ENCODE measurements at regions not wholly inside any gene's neighbourhood (a gene's known extent, or its start where the extent isn't known, plus 50 kb on each side); places are given as distances from the start of the nearest gene placed in this dataset.

- Histone ChIP-seq H3K9ac (ENCODE audit: low read depth, low read length, poor library complexity, severe bottlenecking) (no peak overlapping the region), H4K20me1 (ENCODE audit: insufficient read depth, low read length, poor library complexity, severe bottlenecking) (no peaks in the 10 kb centered on the region), H2AFZ (ENCODE audit: low read length) (no peak overlapping the region), H3K27me3 (ENCODE audit: insufficient read depth, low read length, poor library complexity, severe bottlenecking) (no peaks in the 10 kb centered on the region), H3K9me3 (ENCODE audit: insufficient read depth, low read depth, low read length) (no peaks in the 10 kb centered on the region), H3F3A (ENCODE audit: low read depth) (no peaks in the 10 kb centered on the region), H3K36me3 (ENCODE audit: insufficient read depth, low read length) (no peaks in the 10 kb centered on the region), H3K9me2 (replicated peaks; ENCODE audit: low read depth, low read length) (no peaks in the 10 kb centered on the region), H3K4me2 (ENCODE audit: low read depth, low read length, poor library complexity, severe bottlenecking) (no peak overlapping the region), H3K79me2 (ENCODE audit: insufficient read depth, low read length) (no peaks in the 10 kb centered on the region), H3K4me1 (ENCODE audit: insufficient read depth, low read length, poor library complexity, severe bottlenecking) (no peaks in the 10 kb centered on the region), H3K4me3 (ENCODE audit: low read length, poor library complexity, severe bottlenecking) (no peak overlapping the region)
- TF ChIP-seq, protein P1, sequence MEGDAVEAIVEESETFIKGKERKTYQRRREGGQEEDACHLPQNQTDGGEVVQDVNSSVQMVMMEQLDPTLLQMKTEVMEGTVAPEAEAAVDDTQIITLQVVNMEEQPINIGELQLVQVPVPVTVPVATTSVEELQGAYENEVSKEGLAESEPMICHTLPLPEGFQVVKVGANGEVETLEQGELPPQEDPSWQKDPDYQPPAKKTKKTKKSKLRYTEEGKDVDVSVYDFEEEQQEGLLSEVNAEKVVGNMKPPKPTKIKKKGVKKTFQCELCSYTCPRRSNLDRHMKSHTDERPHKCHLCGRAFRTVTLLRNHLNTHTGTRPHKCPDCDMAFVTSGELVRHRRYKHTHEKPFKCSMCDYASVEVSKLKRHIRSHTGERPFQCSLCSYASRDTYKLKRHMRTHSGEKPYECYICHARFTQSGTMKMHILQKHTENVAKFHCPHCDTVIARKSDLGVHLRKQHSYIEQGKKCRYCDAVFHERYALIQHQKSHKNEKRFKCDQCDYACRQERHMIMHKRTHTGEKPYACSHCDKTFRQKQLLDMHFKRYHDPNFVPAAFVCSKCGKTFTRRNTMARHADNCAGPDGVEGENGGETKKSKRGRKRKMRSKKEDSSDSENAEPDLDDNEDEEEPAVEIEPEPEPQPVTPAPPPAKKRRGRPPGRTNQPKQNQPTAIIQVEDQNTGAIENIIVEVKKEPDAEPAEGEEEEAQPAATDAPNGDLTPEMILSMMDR (conservative IDR thresholded peaks at IDR 0.05; ENCODE audit: low read length): no peak
- no peak for TF ChIP-seq EZH2phosphoT487 (IDR thresholded peaks at IDR 0.05; ENCODE audit: borderline replicate concordance)
These were observed 813.5 kb downstream of the LTN1 start for GRCh38 chr21:28179136-28179535.

DNA sequence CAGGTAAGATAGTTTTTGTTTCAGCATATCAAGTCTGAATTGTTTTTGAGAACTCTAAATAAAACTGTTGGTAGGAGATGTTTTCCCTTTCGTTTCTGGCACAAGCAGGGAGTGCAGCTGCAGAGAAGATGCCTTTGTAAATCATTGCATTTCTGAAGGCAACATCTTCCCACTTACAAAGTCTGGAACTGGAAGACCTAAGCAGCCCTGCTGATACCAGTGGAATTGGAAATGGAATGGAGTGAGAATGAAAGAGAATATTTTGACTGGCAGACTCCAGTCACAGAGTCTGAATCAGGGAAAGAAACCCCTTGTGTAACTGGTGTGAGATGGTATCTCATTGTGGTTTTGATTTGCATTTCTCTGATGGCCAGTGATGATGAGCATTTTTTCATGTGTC lies 815.6 kb downstream of the LTN1 start:
- H3F3A ChIP-seq (ENCODE audit: low read depth): no peaks in the 10 kb centered on the region
- TF ChIP-seq EZH2phosphoT487 (IDR thresholded peaks at IDR 0.05; ENCODE audit: borderline replicate concordance): no peak
- TF ChIP-seq, protein P1 (conservative IDR thresholded peaks at IDR 0.05; ENCODE audit: low read length): no peak
- no peaks in the 10 kb centered on the region for H3K36me3 ChIP-seq (ENCODE audit: insufficient read depth, low read length)
- H3K79me2 ChIP-seq (ENCODE audit: insufficient read depth, low read length): no peaks in the 10 kb centered on the region
- H3K27me3 ChIP-seq (ENCODE audit: insufficient read depth, low read length, poor library complexity, severe bottlenecking): no peaks in the 10 kb centered on the region
- H3K4me3 ChIP-seq (ENCODE audit: low read length, poor library complexity, severe bottlenecking): no peak overlapping the region
- H3K9me3 ChIP-seq (ENCODE audit: insufficient read depth, low read depth, low read length): no peaks in the 10 kb centered on the region
- H4K20me1 ChIP-seq (ENCODE audit: insufficient read depth, low read length, poor library complexity, severe bottlenecking): no peaks in the 10 kb centered on the region
- no peaks in the 10 kb centered on the region for H3K9me2 ChIP-seq (replicated peaks; ENCODE audit: low read depth, low read length)
- no peaks in the 10 kb centered on the region for H3K4me1 ChIP-seq (ENCODE audit: insufficient read depth, low read length, poor library complexity, severe bottlenecking)
- H3K9ac ChIP-seq (ENCODE audit: low read depth, low read length, poor library complexity, severe bottlenecking): no peak overlapping the region
- H2AFZ ChIP-seq (ENCODE audit: low read length): no peak overlapping the region
- H3K4me2 ChIP-seq (ENCODE audit: low read depth, low read length, poor library complexity, severe bottlenecking): no peak overlapping the region

GRCh38 chr21:28174701-28175100 lies 818.0 kb downstream of the LTN1 start:
- H3K9ac ChIP-seq (ENCODE audit: low read depth, low read length, poor library complexity, severe bottlenecking): no peak overlapping the region
- no peaks in the 10 kb centered on the region for H3K4me1 ChIP-seq (ENCODE audit: insufficient read depth, low read length, poor library complexity, severe bottlenecking)
- H4K20me1 ChIP-seq (ENCODE audit: insufficient read depth, low read length, poor library complexity, severe bottlenecking): no peaks in the 10 kb centered on the region
- H3K9me2 ChIP-seq (replicated peaks; ENCODE audit: low read depth, low read length): no peaks in the 10 kb centered on the region
- no peak overlapping the region for H2AFZ ChIP-seq (ENCODE audit: low read length)
- H3K36me3 ChIP-seq (ENCODE audit: insufficient read depth, low read length): no peaks in the 10 kb centered on the region
- no peaks in the 10 kb centered on the region for H3K9me3 ChIP-seq (ENCODE audit: insufficient read depth, low read depth, low read length)
- H3K79me2 ChIP-seq (ENCODE audit: insufficient read depth, low read length): no peaks in the 10 kb centered on the region
- H3K27me3 ChIP-seq (ENCODE audit: insufficient read depth, low read length, poor library complexity, severe bottlenecking): no peaks in the 10 kb centered on the region
- no peak overlapping the region for H3K4me3 ChIP-seq (ENCODE audit: low read length, poor library complexity, severe bottlenecking)
- no peak overlapping the region for H3K4me2 ChIP-seq (ENCODE audit: low read depth, low read length, poor library complexity, severe bottlenecking)
- H3F3A ChIP-seq (ENCODE audit: low read depth): no peaks in the 10 kb centered on the region
- TF ChIP-seq, protein P1 (conservative IDR thresholded peaks at IDR 0.05; ENCODE audit: low read length): no peak
- no peak for TF ChIP-seq EZH2phosphoT487 (IDR thresholded peaks at IDR 0.05; ENCODE audit: borderline replicate concordance)

All from Loucy (cell line).